ENCODE measurements at regions not wholly inside any gene's neighbourhood (a gene's known extent, or its start where the extent isn't known, plus 50 kb on each side); places are given as distances from the start of the nearest gene placed in this dataset.
A peak's percentile ranks its signal among the peaks of the same experiment; 100 is the strongest.

GRCh38 chr1:157367091-157367739 lies 185.1 kb downstream of the FCRL5 start:
- no peak for DNase-seq
- Mint-ChIP-seq H3K4me3 (no peak overlapping the region), H3K4me1 (no peaks in the 10 kb centered on the region), H3K27ac (no peak overlapping the region), H3K9me3 (no peaks in the 10 kb centered on the region), H3K36me3 (ENCODE audit: low read depth) (no peaks in the 10 kb centered on the region), H3K27me3 (ENCODE audit: low read depth, poor library complexity) (peaks cover 2% of the 10 kb centered on the region)
- TF ChIP-seq CTCF (IDR thresholded peaks at IDR 0.05) = no peak

GRCh38 chr1:157364612-157365011 lies 187.7 kb downstream of the FCRL5 start:
- H3K4me1 Mint-ChIP-seq = no peaks in the 10 kb centered on the region
- TF ChIP-seq CTCF (IDR thresholded peaks at IDR 0.05) = no peak
- no peak overlapping the region for H3K4me3 Mint-ChIP-seq
- no peaks in the 10 kb centered on the region for H3K36me3 Mint-ChIP-seq (ENCODE audit: low read depth)
- H3K27ac Mint-ChIP-seq = no peak overlapping the region
- H3K27me3 Mint-ChIP-seq (ENCODE audit: low read depth, poor library complexity) = peaks cover 2% of the 10 kb centered on the region
- no peak for DNase-seq
- no peaks in the 10 kb centered on the region for H3K9me3 Mint-ChIP-seq

GRCh38 chr1:157363660-157364140 lies 188.6 kb downstream of the FCRL5 start:
- no peak overlapping the region for H3K27ac Mint-ChIP-seq
- H3K4me1 Mint-ChIP-seq = no peaks in the 10 kb centered on the region
- DNase-seq = peak; percentile 27

GRCh38 chr1:157360023-157360390 lies 192.3 kb downstream of the FCRL5 start:
- no peaks in the 10 kb centered on the region for H3K9me3 Mint-ChIP-seq
- H3K36me3 Mint-ChIP-seq (ENCODE audit: low read depth) = no peaks in the 10 kb centered on the region
- H3K4me3 Mint-ChIP-seq = no peak overlapping the region
- no peak for DNase-seq
- H3K27ac Mint-ChIP-seq = no peak overlapping the region
- no peaks in the 10 kb centered on the region for H3K4me1 Mint-ChIP-seq
- no peak for TF ChIP-seq CTCF (IDR thresholded peaks at IDR 0.05)
- peaks cover 2% of the 10 kb centered on the region for H3K27me3 Mint-ChIP-seq (ENCODE audit: low read depth, poor library complexity)

More at GRCh38 chr1:157363660-157364140, 188.6 kb downstream of the FCRL5 start:
- Mint-ChIP-seq H3K27me3 (ENCODE audit: low read depth, poor library complexity) (peaks cover 2% of the 10 kb centered on the region), H3K36me3 (ENCODE audit: low read depth) (no peaks in the 10 kb centered on the region), H3K9me3 (no peaks in the 10 kb centered on the region), H3K4me3 (no peak overlapping the region)
- peak; percentile 43 for TF ChIP-seq CTCF (IDR thresholded peaks at IDR 0.05)

GRCh38 chr1:157359314-157360022 lies 192.8 kb downstream of the FCRL5 start:
- H3K36me3 Mint-ChIP-seq (ENCODE audit: low read depth) = no peaks in the 10 kb centered on the region
- H3K27me3 Mint-ChIP-seq (ENCODE audit: low read depth, poor library complexity) = peaks cover 2% of the 10 kb centered on the region

More at GRCh38 chr1:157359314-157360022, 192.8 kb downstream of the FCRL5 start:
- Mint-ChIP-seq H3K4me3 (no peak overlapping the region), H3K4me1 (no peaks in the 10 kb centered on the region), H3K9me3 (no peaks in the 10 kb centered on the region), H3K27ac (no peak overlapping the region)
- no peak for DNase-seq
- no peak for TF ChIP-seq CTCF (IDR thresholded peaks at IDR 0.05)
